Astrocyte (in vitro differentiated cells and primary cell): ENCODE measurements at regions not wholly inside any gene's neighbourhood (a gene's known extent, or its start where the extent isn't known, plus 50 kb on each side); places are given as distances from the start of the nearest gene placed in this dataset.

Experiments used
- DNase-seq: peaks from one replicate; pipeline ENCODE4 v3.0.0-alpha.2; 2010; ENCODE audit warnings: low read depth
- FAIRE-seq: peaks from 2 replicates; lab custom pipeline; 2011; peaks lifted over from hg19 to GRCh38; lab: Jason Lieb, UNC
- H2AFZ ChIP-seq: 2 replicates; pipeline ENCODE4 v1.6.0; 2012; ENCODE audit warnings: low read depth, low read length, inconsistent platforms
- H3K27ac ChIP-seq: 2 replicates; pipeline ENCODE4 v1.5.1; 2011; ENCODE audit warnings: low read depth, low read length, inconsistent platforms
- H3K27me3 ChIP-seq: 2 replicates; pipeline ENCODE4 v1.6.0; 2011; ENCODE audit warnings: low read length, inconsistent platforms; ENCODE audit not compliant: insufficient read depth
- H3K36me3 ChIP-seq: 2 replicates; pipeline ENCODE4 v1.5.1; 2011; ENCODE audit warnings: low read length, inconsistent platforms; ENCODE audit not compliant: insufficient read depth
- H3K4me1 ChIP-seq: 2 replicates; pipeline ENCODE4 v1.5.1; 2011; ENCODE audit warnings: low read length, inconsistent platforms; ENCODE audit not compliant: insufficient read depth
- H3K4me2 ChIP-seq: 2 replicates; pipeline ENCODE4 v1.6.0; 2012; ENCODE audit warnings: low read length, inconsistent platforms
- H3K4me3 ChIP-seq: 2 replicates; pipeline ENCODE4 v1.5.1; 2011; ENCODE audit warnings: low read depth, mild to moderate bottlenecking, low read length, inconsistent platforms; ENCODE audit not compliant: insufficient read depth
- H3K79me2 ChIP-seq: 2 replicates; pipeline ENCODE4 v1.6.0; 2012; ENCODE audit warnings: mild to moderate bottlenecking, low read length, inconsistent platforms; ENCODE audit not compliant: insufficient read depth
- H3K9ac ChIP-seq: 2 replicates; pipeline ENCODE4 v1.6.0; 2012; ENCODE audit warnings: mild to moderate bottlenecking, low read length, inconsistent platforms
- H3K9me3 ChIP-seq: 2 replicates; pipeline ENCODE4 v1.5.1; 2012; ENCODE audit warnings: low read depth, mild to moderate bottlenecking, low read length, inconsistent platforms; ENCODE audit not compliant: insufficient read depth
- H4K20me1 ChIP-seq: 2 replicates; pipeline ENCODE4 v1.6.0; 2012; ENCODE audit warnings: low read length, inconsistent platforms; ENCODE audit not compliant: insufficient read depth
- H3K27ac Mint-ChIP-seq: one replicate; pipeline ENCODE4 v1.8.0; 2021; ENCODE audit warnings: mild to moderate bottlenecking, mixed read lengths; ENCODE audit not compliant: unreplicated experiment
- H3K27me3 Mint-ChIP-seq: one replicate; pipeline ENCODE4 v1.8.0; 2021; ENCODE audit warnings: low read depth, mixed read lengths; ENCODE audit not compliant: unreplicated experiment
- H3K36me3 Mint-ChIP-seq: one replicate; pipeline ENCODE4 v1.8.0; 2021; ENCODE audit warnings: low read depth, mixed read lengths; ENCODE audit not compliant: unreplicated experiment
- H3K4me1 Mint-ChIP-seq: one replicate; pipeline ENCODE4 v1.8.0; 2021; ENCODE audit warnings: low read depth, mixed read lengths; ENCODE audit not compliant: unreplicated experiment
- H3K4me3 Mint-ChIP-seq: one replicate; pipeline ENCODE4 v1.8.0; 2021; ENCODE audit warnings: mild to moderate bottlenecking, moderate library complexity, mixed read lengths; ENCODE audit not compliant: unreplicated experiment
- H3K9me3 Mint-ChIP-seq: one replicate; pipeline ENCODE4 v1.8.0; 2021; ENCODE audit warnings: mild to moderate bottlenecking, mixed read lengths; ENCODE audit not compliant: unreplicated experiment
- CTCF ChIP-seq: IDR thresholded peaks from 2 replicates; pipeline ENCODE4 v1.5.1; 2011; ENCODE audit warnings: low read depth, mild to moderate bottlenecking, inconsistent platforms, low read length, moderate library complexity; ENCODE audit not compliant: insufficient read depth
- EZH2 ChIP-seq: IDR thresholded peaks from 2 replicates; pipeline ENCODE4 v1.6.1; 2012; ENCODE audit warnings: mild to moderate bottlenecking, low read length, inconsistent platforms; ENCODE audit not compliant: insufficient read depth

- H3K4me3 Mint-ChIP-seq: no peak overlapping the region
- H3K36me3 ChIP-seq: no peaks in the 10 kb centered on the region
- H3K4me2 ChIP-seq: no peak overlapping the region
- H3K9me3 Mint-ChIP-seq: no peaks in the 10 kb centered on the region
- no peak overlapping the region for H3K27ac Mint-ChIP-seq
- H3K36me3 Mint-ChIP-seq: no peaks in the 10 kb centered on the region
- no peak overlapping the region for H3K27ac ChIP-seq
- H3K9ac ChIP-seq: no peak overlapping the region
- no peaks in the 10 kb centered on the region for H3K4me1 ChIP-seq
- no peaks in the 10 kb centered on the region for H3K4me1 Mint-ChIP-seq
- H3K27me3 ChIP-seq: no peaks in the 10 kb centered on the region
- H3K4me3 ChIP-seq: no peak overlapping the region
- no peaks in the 10 kb centered on the region for H3K9me3 ChIP-seq
- H4K20me1 ChIP-seq: no peaks in the 10 kb centered on the region
- no peak for TF ChIP-seq CTCF
- TF ChIP-seq EZH2: no peak
- H3K27me3 Mint-ChIP-seq: no peaks in the 10 kb centered on the region
- no peaks in the 10 kb centered on the region for H3K79me2 ChIP-seq
- no peak for DNase-seq
- no peak overlapping the region for H2AFZ ChIP-seq
- FAIRE-seq: no peak
These were observed 664.1 kb upstream of the ANO3 start for GRCh38 chr11:25667871-25668270.

DNA sequence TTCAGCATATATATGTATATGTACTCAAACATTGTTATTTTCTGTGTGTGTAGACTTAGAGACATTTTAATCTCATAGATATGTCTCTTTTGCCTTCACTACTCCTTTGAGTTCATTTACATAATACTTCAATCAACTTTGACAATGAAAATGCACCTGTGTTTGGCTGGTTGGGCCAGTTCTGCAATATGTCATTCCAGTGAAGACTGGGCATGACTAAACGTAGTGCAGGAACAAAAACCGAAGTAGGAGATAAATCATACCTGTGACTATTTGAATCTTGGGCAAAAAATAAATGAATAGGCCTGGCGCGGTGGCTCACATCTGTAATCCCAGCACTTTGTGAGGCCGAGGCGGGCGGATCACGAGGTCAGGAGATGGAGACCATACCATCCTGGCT lies 640.0 kb upstream of the ANO3 start:
- Histone ChIP-seq H3K9ac (no peak overlapping the region), H3K36me3 (no peaks in the 10 kb centered on the region), H3K4me3 (no peak overlapping the region), H3K9me3 (peaks cover 4% of the 10 kb centered on the region), H3K27ac (no peak overlapping the region), H3K79me2 (no peaks in the 10 kb centered on the region), H4K20me1 (no peaks in the 10 kb centered on the region), H2AFZ (no peak overlapping the region), H3K4me2 (no peak overlapping the region), H3K27me3 (no peaks in the 10 kb centered on the region), H3K4me1 (no peaks in the 10 kb centered on the region)
- DNase-seq: no peak
- H3K9me3 Mint-ChIP-seq: peaks cover 9% of the 10 kb centered on the region
- no peak overlapping the region for H3K4me3 Mint-ChIP-seq
- H3K4me1 Mint-ChIP-seq: no peaks in the 10 kb centered on the region
- FAIRE-seq: no peak
- no peaks in the 10 kb centered on the region for H3K27me3 Mint-ChIP-seq
- no peak overlapping the region for H3K27ac Mint-ChIP-seq
- TF ChIP-seq CTCF (no peak), EZH2 (no peak)
- H3K36me3 Mint-ChIP-seq: no peaks in the 10 kb centered on the region

DNA sequence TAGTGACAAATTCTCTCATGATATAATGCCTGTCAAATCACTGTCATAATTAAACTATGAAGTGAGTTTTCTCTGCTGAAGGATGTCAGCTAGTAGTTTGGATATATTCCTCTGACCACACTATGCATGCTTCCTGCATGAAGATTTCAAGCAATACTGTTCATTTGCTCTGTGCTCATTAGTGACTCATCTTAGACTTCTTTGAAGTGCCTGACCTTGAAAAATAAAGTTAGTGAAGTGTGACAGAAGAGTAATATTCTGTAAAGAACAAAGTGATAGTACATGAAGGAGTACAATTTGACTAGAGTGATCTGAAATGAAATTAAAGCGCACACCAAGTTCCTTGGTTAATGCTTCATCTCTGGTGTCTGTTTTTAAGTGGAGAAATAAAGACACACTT lies 629.5 kb upstream of the ANO3 start:
- no peaks in the 10 kb centered on the region for H3K27me3 Mint-ChIP-seq
- Histone ChIP-seq H4K20me1 (no peaks in the 10 kb centered on the region), H3K27me3 (no peaks in the 10 kb centered on the region), H3K36me3 (no peaks in the 10 kb centered on the region), H3K79me2 (no peaks in the 10 kb centered on the region), H2AFZ (no peak overlapping the region), H3K4me2 (no peak overlapping the region), H3K4me3 (no peak overlapping the region), H3K4me1 (no peaks in the 10 kb centered on the region), H3K9ac (no peak overlapping the region), H3K9me3 (no peaks in the 10 kb centered on the region), H3K27ac (no peak overlapping the region)
- no peaks in the 10 kb centered on the region for H3K9me3 Mint-ChIP-seq
- H3K4me1 Mint-ChIP-seq: peaks cover 6% of the 10 kb centered on the region
- TF ChIP-seq EZH2: no peak
- TF ChIP-seq CTCF: no peak
- no peak overlapping the region for H3K27ac Mint-ChIP-seq
- FAIRE-seq: no peak
- H3K36me3 Mint-ChIP-seq: no peaks in the 10 kb centered on the region
- H3K4me3 Mint-ChIP-seq: no peak overlapping the region
- peak; percentile 2 for DNase-seq
